ENCODE measurements at regions not wholly inside any gene's neighbourhood (a gene's known extent, or its start where the extent isn't known, plus 50 kb on each side); places are given as distances from the start of the nearest gene placed in this dataset.

- TF ChIP-seq CTCF (IDR thresholded peaks at IDR 0.05) = no peak
- TF ChIP-seq EZH2 (IDR thresholded peaks at IDR 0.05; ENCODE audit: borderline replicate concordance, insufficient read depth, low read depth, low read length, poor library complexity, severe bottlenecking) = no peak
Measured at GRCh38 chr6:51265426-51265825, 446.8 kb downstream of the TFAP2B start.

All from B cell (primary cell).